ENCODE measurements at regions not wholly inside any gene's neighbourhood (a gene's known extent, or its start where the extent isn't known, plus 50 kb on each side); places are given as distances from the start of the nearest gene placed in this dataset.

- no peak for TF ChIP-seq CTCF (IDR thresholded peaks at IDR 0.05; ENCODE audit: borderline replicate concordance, control extremely low read depth, extremely low read depth, insufficient read depth, missing control alignments)
- no peak for DNase-seq (ENCODE audit: low spot score)
- in situ Hi-C loops (cut with MboI; ENCODE audit: low sequenced_read_pairs, unreplicated experiment): no loop called here
These were observed 369.9 kb upstream of the PDE3A start for GRCh38 chr12:19998411-19998810.

GRCh38 chr12:19998961-19999804 is 369.2 kb upstream of the PDE3A start:
- no peak for TF ChIP-seq CTCF (IDR thresholded peaks at IDR 0.05; ENCODE audit: borderline replicate concordance, control extremely low read depth, extremely low read depth, insufficient read depth, missing control alignments)
- in situ Hi-C loops (cut with MboI; ENCODE audit: low sequenced_read_pairs, unreplicated experiment): no loop called here
- DNase-seq (ENCODE audit: low spot score): no peak

GRCh38 chr12:19999805-20000138 is 368.6 kb upstream of the PDE3A start:
- in situ Hi-C loops (cut with MboI; ENCODE audit: low sequenced_read_pairs, unreplicated experiment): no loop called here
- no peak for DNase-seq (ENCODE audit: low spot score)
- no peak for TF ChIP-seq CTCF (IDR thresholded peaks at IDR 0.05; ENCODE audit: borderline replicate concordance, control extremely low read depth, extremely low read depth, insufficient read depth, missing control alignments)

- TF ChIP-seq CTCF (IDR thresholded peaks at IDR 0.05; ENCODE audit: borderline replicate concordance, control extremely low read depth, extremely low read depth, insufficient read depth, missing control alignments): no peak
- in situ Hi-C loops (cut with MboI; ENCODE audit: low sequenced_read_pairs, unreplicated experiment): no loop called here
- no peak for DNase-seq (ENCODE audit: low spot score)
These were observed 368.0 kb upstream of the PDE3A start for GRCh38 chr12:20000229-20000849.

GRCh38 chr12:20003252-20003651 is 365.1 kb upstream of the PDE3A start:
- in situ Hi-C loops (cut with MboI; ENCODE audit: low sequenced_read_pairs, unreplicated experiment): no loop called here

GRCh38 chr12:20004952-20005351 is 363.4 kb upstream of the PDE3A start:
- TF ChIP-seq CTCF (IDR thresholded peaks at IDR 0.05; ENCODE audit: borderline replicate concordance, control extremely low read depth, extremely low read depth, insufficient read depth, missing control alignments): no peak
- no peak for DNase-seq (ENCODE audit: low spot score)
- in situ Hi-C loops (cut with MboI; ENCODE audit: low sequenced_read_pairs, unreplicated experiment): no loop called here

More at GRCh38 chr12:20003252-20003651, 365.1 kb upstream of the PDE3A start:
- no peak for DNase-seq (ENCODE audit: low spot score)
- TF ChIP-seq CTCF (IDR thresholded peaks at IDR 0.05; ENCODE audit: borderline replicate concordance, control extremely low read depth, extremely low read depth, insufficient read depth, missing control alignments): no peak
